LNCaP clone FGC (cell line): ENCODE measurements at regions not wholly inside any gene's neighbourhood (a gene's known extent, or its start where the extent isn't known, plus 50 kb on each side); places are given as distances from the start of the nearest gene placed in this dataset.

Experiments used
- DNase-seq: peaks from one replicate; pipeline ENCODE4 v3.0.0-alpha.2; 2011; ENCODE audit warnings: low read depth
- H3K4me3 ChIP-seq: 2 replicates; pipeline ENCODE4 v1.5.1; 2011; ENCODE audit warnings: mild to moderate bottlenecking, low read depth, low read length, control low read depth
- CTCF ChIP-seq: IDR thresholded peaks from 2 replicates; pipeline ENCODE4 v1.5.1; 2012; ENCODE audit warnings: mild to moderate bottlenecking; ENCODE audit not compliant: control insufficient read depth, insufficient read depth; ENCODE audit errors: extremely low read depth

- no peak overlapping the region for H3K4me3 ChIP-seq
- TF ChIP-seq CTCF, result no peak
- DNase-seq, result no peak
Observed at GRCh38 chr13:38473305-38473704, 123.7 kb downstream of the UFM1 start.

- no peak for DNase-seq
- no peak for TF ChIP-seq CTCF
Observed at GRCh38 chr13:38477676-38478075, 128.0 kb downstream of the UFM1 start.

GRCh38 chr13:38483623-38484022 lies 134.0 kb downstream of the UFM1 start:
- H3K4me3 ChIP-seq, result no peak overlapping the region
- DNase-seq, result no peak
- TF ChIP-seq CTCF, result no peak

More at GRCh38 chr13:38477676-38478075, 128.0 kb downstream of the UFM1 start:
- no peak overlapping the region for H3K4me3 ChIP-seq

- TF ChIP-seq CTCF, result no peak
- no peak overlapping the region for H3K4me3 ChIP-seq
- no peak for DNase-seq
Observed at GRCh38 chr13:38490657-38491056, 141.0 kb downstream of the UFM1 start.

GRCh38 chr13:38494445-38494844 lies 144.8 kb downstream of the UFM1 start:
- DNase-seq, result no peak
- TF ChIP-seq CTCF, result no peak
- no peak overlapping the region for H3K4me3 ChIP-seq

GRCh38 chr13:38496917-38497316 lies 147.3 kb downstream of the UFM1 start:
- no peak overlapping the region for H3K4me3 ChIP-seq
- no peak for TF ChIP-seq CTCF
- DNase-seq, result no peak

GRCh38 chr13:38498271-38498670 lies 148.6 kb downstream of the UFM1 start:
- DNase-seq, result no peak
- no peak for TF ChIP-seq CTCF
- H3K4me3 ChIP-seq, result no peak overlapping the region
